K562 (cell line): ENCODE measurements at regions not wholly inside any gene's neighbourhood (a gene's known extent, or its start where the extent isn't known, plus 50 kb on each side); places are given as distances from the start of the nearest gene placed in this dataset.

ENCODE experiments used
- ATAC-seq: fragments of 200-7000 bp; cut with Tn5 transposase; 3 replicates; pipeline ENCODE4 v1.9.1; 2020; ENCODE audit warnings: moderate library complexity
- BruUV-seq: library from RNA; stranded (reverse); fragments of 400-500 nt; replicated peaks from 2 replicates; lab custom pipeline; 2021; lab: Mats Ljungman, UMichigan
- CTCF ChIA-PET: fragments of 300-600 bp; formaldehyde crosslinking; extraction: SDS; loops from one replicate; lab custom pipeline; 2021; ENCODE audit warnings: low intra/inter-chr PET ratio; lab: Yijun Ruan, JAX
- POLR2A ChIA-PET: fragments of 300-600, 350-650 bp; sonication (Branson Sonifier 250); formaldehyde crosslinking; extraction: SDS; loops from one replicate; lab custom pipeline; 2021; ENCODE audit warnings: antibody characterized with exemption, inconsistent platforms; lab: Yijun Ruan, JAX
- DNase-seq, 4 experiments: peaks; one replicate each; pipeline versions ENCODE4 v3.0.0 to v3.0.0-alpha.2; 2011 to 2018; ENCODE audit warnings: low spot score in 3 of 4, mixed read lengths in 3 of 4; ENCODE audit errors: extremely low read depth in 1 of 4
- FAIRE-seq: peaks from 2 replicates; lab custom pipeline; 2011; peaks lifted over from hg19 to GRCh38; lab: Jason Lieb, UNC
- H2AFZ ChIP-seq: 2 replicates; pipeline ENCODE4 v1.6.0; 2011; ENCODE audit warnings: low read depth, low read length, control low read depth, inconsistent platforms
- H3K27ac ChIP-seq: fragments of 200-600 bp; 3 replicates; pipeline ENCODE4 v1.8.0; 2011; ENCODE audit warnings: low read depth, mild to moderate bottlenecking, control low read depth, inconsistent platforms, low read length, moderate library complexity, mixed read lengths; ENCODE audit errors: extremely low read depth
- H3K27me3 ChIP-seq, 2 experiments: fragments of 300-600 bp in 1 of 2; 2 replicates in 1 of 2; 3 replicates in 1 of 2; pipeline versions ENCODE4 v1.6.0 to v1.8.0; 2011; ENCODE audit warnings: inconsistent platforms in 2 of 2, low read length in 2 of 2, mild to moderate bottlenecking in 1 of 2, mixed read lengths in 1 of 2, moderate library complexity in 1 of 2; ENCODE audit not compliant: control insufficient read depth in 2 of 2, insufficient read depth in 2 of 2
- H3K36me3 ChIP-seq: fragments of 300-600 bp; 3 replicates; pipeline ENCODE4 v1.8.0; 2011; ENCODE audit warnings: mild to moderate bottlenecking, low read length, inconsistent platforms; ENCODE audit not compliant: control insufficient read depth, insufficient read depth
- H3K4me1 ChIP-seq, 2 experiments: fragments of 200-600 bp in 1 of 2; replicated peaks in 1 of 2; 2 replicates in 1 of 2; 3 replicates in 1 of 2; pipeline versions ENCODE4 v1.5.1 to v1.8.0; 2011; ENCODE audit warnings: inconsistent platforms in 2 of 2, low read length in 2 of 2, mild to moderate bottlenecking in 1 of 2, mixed read lengths in 1 of 2, moderate library complexity in 1 of 2; ENCODE audit not compliant: control insufficient read depth in 2 of 2, insufficient read depth in 2 of 2
- H3K4me2 ChIP-seq: 2 replicates; pipeline ENCODE4 v1.6.1; 2011; ENCODE audit warnings: low read length, control low read depth, inconsistent platforms, mixed read lengths; ENCODE audit not compliant: insufficient read depth
- H3K4me3 ChIP-seq: fragments of 200-600 bp; sonication (generic), shearing (Covaris generic); 2 replicates; pipeline ENCODE4 v1.5.1; 2016; ENCODE audit warnings: control low read depth, inconsistent platforms
- H3K79me2 ChIP-seq: fragments of 200-600 bp; 3 replicates; pipeline ENCODE4 v1.8.0; 2011; ENCODE audit warnings: low read length, inconsistent platforms; ENCODE audit not compliant: control insufficient read depth, insufficient read depth
- H3K9ac ChIP-seq, 2 experiments: 2 replicates each; pipeline versions ENCODE4 v1.6.0 to v1.6.1; 2011; ENCODE audit warnings: low read depth in 2 of 2, low read length in 2 of 2, control low read depth in 1 of 2, inconsistent platforms in 1 of 2, mild to moderate bottlenecking in 1 of 2, mixed read lengths in 1 of 2; ENCODE audit not compliant: insufficient read depth in 1 of 2
- H3K9me1 ChIP-seq: one replicate; pipeline ENCODE4 v1.6.0; 2011; ENCODE audit warnings: inconsistent platforms, mild to moderate bottlenecking, low read length, moderate library complexity; ENCODE audit not compliant: control insufficient read depth, insufficient read depth
- H3K9me3 ChIP-seq: replicated peaks from 2 replicates; pipeline ENCODE4 v1.5.1; 2011; ENCODE audit warnings: low read depth, low read length, inconsistent platforms; ENCODE audit not compliant: control insufficient read depth, insufficient read depth
- H4K20me1 ChIP-seq: replicated peaks from 2 replicates; pipeline ENCODE4 v1.6.1; 2011; ENCODE audit warnings: low read length, inconsistent platforms, mixed read lengths; ENCODE audit not compliant: control insufficient read depth, insufficient read depth
- ATF3 ChIP-seq, 2 experiments: fragments of 450-650 bp in 1 of 2; sonication (generic) in 1 of 2; formaldehyde crosslinking in 1 of 2; IDR thresholded peaks in 1 of 2; conservative IDR thresholded peaks in 1 of 2; 2 replicates each; pipeline versions ENCODE4 v1.6.1 to v1.8.1; 2016 to 2023; ENCODE audit warnings: mild to moderate bottlenecking in 2 of 2, moderate library complexity in 2 of 2, inconsistent platforms in 1 of 2, missing genetic modification reagents in 1 of 2
- C11orf30 ChIP-seq: fragments of 450-650 bp; IDR thresholded peaks from 2 replicates; pipeline ENCODE4 v1.6.1; 2016; ENCODE audit warnings: low read depth, mild to moderate bottlenecking
- ESRRB ChIP-seq: fragments of 250-450 bp; sonication (Bioruptor Pico); IDR thresholded peaks from 2 replicates; pipeline ENCODE4 v1.5.0; 2020; ENCODE audit warnings: mild to moderate bottlenecking, moderate library complexity, borderline replicate concordance
- FOXA3 ChIP-seq, 2 experiments: fragments of 450-650 bp in 1 of 2; sonication (generic) in 1 of 2; formaldehyde crosslinking; IDR thresholded peaks in 1 of 2; conservative IDR thresholded peaks in 1 of 2; 2 replicates each; pipeline versions ENCODE4 v1.4.0 to v1.8.0; 2020 to 2022; ENCODE audit warnings: mild to moderate bottlenecking in 2 of 2, missing genetic modification reagents in 1 of 2
- SMARCA4 ChIP-seq: fragments of 450-650 bp; IDR thresholded peaks from 2 replicates; pipeline ENCODE4 v1.6.1; 2016
- WGBS: fragments of 100-300 bp; shearing (Covaris generic); methylation state at CpG from one replicate; pipeline ENCODE4 v1.1.6; 2016; ENCODE audit warnings: low coverage, mixed read lengths; ENCODE audit not compliant: insufficient coverage; ENCODE audit errors: missing lambda C conversion rate; 5-methylcytosine and 5-hydroxymethylcytosine counted together
- in situ Hi-C: fragments of 300-500 bp; cut with MboI; formaldehyde crosslinking; loops from 4 replicates; pipeline ENCODE4 v1.15.0; 2018; ENCODE audit warnings: inconsistent platforms, mixed read lengths
- intact Hi-C: fragments of 100-400 bp; cut with micrococcal nuclease; formaldehyde crosslinking; loops from 2 replicates; pipeline ENCODE4 v1.14.2; 2022

- Histone ChIP-seq H3K27ac (no peak overlapping the region), H3K4me3 (no peak overlapping the region), H3K27me3 (peaks cover 2 to 10% of the 10 kb centered on the region in 2 experiments; a peak in 4 of 5 replicates), H3K4me1 (peaks cover 0 to 4% of the 10 kb centered on the region in 2 experiments; a peak in 1 of 5 replicates), H3K79me2 (no peaks in the 10 kb centered on the region), H2AFZ (no peak overlapping the region), H3K36me3 (no peaks in the 10 kb centered on the region), H3K9me1 (no peaks in the 10 kb centered on the region), H3K9me3 (no peaks in the 10 kb centered on the region), H4K20me1 (no peaks in the 10 kb centered on the region), H3K9ac (no peak overlapping the region), H3K4me2 (no peak overlapping the region)
- no peak for FAIRE-seq
- TF ChIP-seq SMARCA4, result no peak
- no peak for TF ChIP-seq FOXA3 (CRISPR knock-in tag; conservative IDR thresholded peaks at IDR 0.05 in 1 of 2, IDR thresholded peaks at IDR 0.05 in 1 of 2)
- ATAC-seq, result no peak
- no peak for DNase-seq
- CTCF ChIA-PET, result no interaction called here
- BruUV-seq, result no TSS peak
- 0% methylated on average over 1 of the region's 1 CpG for WGBS
- intact Hi-C loops, result no loop called here
- in situ Hi-C loops, result no loop called here
- POLR2A ChIA-PET, result no interaction called here
Observed at GRCh38 chr14:61193476-61193875, 87.7 kb downstream of the TMEM30B start.

GRCh38 chr14:61192989-61193388 lies 88.1 kb downstream of the TMEM30B start:
- no peak for FAIRE-seq
- no peak overlapping the region for H3K27ac ChIP-seq
- in situ Hi-C loops, result no loop called here

More at GRCh38 chr14:61192989-61193388, 88.1 kb downstream of the TMEM30B start:
- CTCF ChIA-PET, result no interaction called here
- BruUV-seq, result no TSS peak
- no peak overlapping the region for H3K4me3 ChIP-seq
- no peak overlapping the region for H2AFZ ChIP-seq
- no peaks in the 10 kb centered on the region for H3K79me2 ChIP-seq
- H4K20me1 ChIP-seq, result no peaks in the 10 kb centered on the region
- H3K9me1 ChIP-seq, result no peaks in the 10 kb centered on the region
- no peak overlapping the region for H3K9ac ChIP-seq
- H3K4me1 ChIP-seq, result peaks cover 0 to 9% of the 10 kb centered on the region in 2 experiments; a peak in 2 of 5 replicates
- no peaks in the 10 kb centered on the region for H3K36me3 ChIP-seq
- no peak overlapping the region for H3K4me2 ChIP-seq
- TF ChIP-seq ESRRB (CRISPR knock-in tag), result no peak
- TF ChIP-seq ATF3 (IDR thresholded peaks at IDR 0.05), result no peak
- TF ChIP-seq ATF3 (CRISPR knock-in tag; conservative IDR thresholded peaks at IDR 0.05), result no peak
- TF ChIP-seq C11orf30, result 0 out of 2 replicates have a peak, but pooled peaks have one; percentile 7
- TF ChIP-seq, all 486 proteins: peak for 1
- ATAC-seq (no peak), DNase-seq (no peak)
- intact Hi-C loops, result no loop called here
- H3K9me3 ChIP-seq, result no peaks in the 10 kb centered on the region
- POLR2A ChIA-PET, result no interaction called here
- peaks cover 4 to 14% of the 10 kb centered on the region in 2 experiments; a peak in 4 of 5 replicates for H3K27me3 ChIP-seq
